ENCODE measurements at regions not wholly inside any gene's neighbourhood (a gene's known extent, or its start where the extent isn't known, plus 50 kb on each side); places are given as distances from the start of the nearest gene placed in this dataset.
"Not testable (repeated sequence)": the region's sequence is repeated elsewhere in the genome, so short reads cannot be mapped to it uniquely, and the experiment has no call there.

GRCh38 chr2:7619203-7619970 lies 702.2 kb downstream of the RNF144A start:
- H3K9me3 ChIP-seq (ENCODE audit: control insufficient read depth, insufficient read depth, low read length) = no peaks in the 10 kb centered on the region
- no peak overlapping the region for H3K9ac ChIP-seq (ENCODE audit: low read depth, low read length)
- no peaks in the 10 kb centered on the region for H3K27me3 ChIP-seq (ENCODE audit: control insufficient read depth, insufficient read depth, low read length)
- no peaks in the 10 kb centered on the region for H3K36me3 ChIP-seq (ENCODE audit: control insufficient read depth, insufficient read depth, low read length)
- H3K4me1 ChIP-seq (ENCODE audit: control insufficient read depth, insufficient read depth, low read length) = no peaks in the 10 kb centered on the region
- no peak overlapping the region for H3K4me3 ChIP-seq (ENCODE audit: low read depth, low read length)

GRCh38 chr2:7620255-7620654 lies 703.0 kb downstream of the RNF144A start:
- no peaks in the 10 kb centered on the region for H3K9me3 ChIP-seq (ENCODE audit: control insufficient read depth, insufficient read depth, low read length)
- no peaks in the 10 kb centered on the region for H3K27me3 ChIP-seq (ENCODE audit: control insufficient read depth, insufficient read depth, low read length)
- no peaks in the 10 kb centered on the region for H3K36me3 ChIP-seq (ENCODE audit: control insufficient read depth, insufficient read depth, low read length)
- no peaks in the 10 kb centered on the region for H3K4me1 ChIP-seq (ENCODE audit: control insufficient read depth, insufficient read depth, low read length)
- H3K9ac ChIP-seq (ENCODE audit: low read depth, low read length) = no peak overlapping the region
- no peak overlapping the region for H3K4me3 ChIP-seq (ENCODE audit: low read depth, low read length)

GRCh38 chr2:7621018-7621814 lies 704.0 kb downstream of the RNF144A start:
- no peak overlapping the region for H3K9ac ChIP-seq (ENCODE audit: low read depth, low read length)
- H3K27me3 ChIP-seq (ENCODE audit: control insufficient read depth, insufficient read depth, low read length) = no peaks in the 10 kb centered on the region
- H3K9me3 ChIP-seq (ENCODE audit: control insufficient read depth, insufficient read depth, low read length) = no peaks in the 10 kb centered on the region
- no peak overlapping the region for H3K4me3 ChIP-seq (ENCODE audit: low read depth, low read length)
- no peaks in the 10 kb centered on the region for H3K4me1 ChIP-seq (ENCODE audit: control insufficient read depth, insufficient read depth, low read length)
- no peaks in the 10 kb centered on the region for H3K36me3 ChIP-seq (ENCODE audit: control insufficient read depth, insufficient read depth, low read length)

GRCh38 chr2:7625392-7626138 lies 708.4 kb downstream of the RNF144A start:
- Histone ChIP-seq H3K9ac (ENCODE audit: low read depth, low read length) (no peak overlapping the region), H3K4me1 (ENCODE audit: control insufficient read depth, insufficient read depth, low read length) (no peaks in the 10 kb centered on the region), H3K4me3 (ENCODE audit: low read depth, low read length) (no peak overlapping the region), H3K27me3 (ENCODE audit: control insufficient read depth, insufficient read depth, low read length) (no peaks in the 10 kb centered on the region), H3K9me3 (ENCODE audit: control insufficient read depth, insufficient read depth, low read length) (no peaks in the 10 kb centered on the region), H3K36me3 (ENCODE audit: control insufficient read depth, insufficient read depth, low read length) (no peaks in the 10 kb centered on the region)

- no peaks in the 10 kb centered on the region for H3K27me3 ChIP-seq (ENCODE audit: control insufficient read depth, insufficient read depth, low read length)
- H3K36me3 ChIP-seq (ENCODE audit: control insufficient read depth, insufficient read depth, low read length) = no peaks in the 10 kb centered on the region
- no peaks in the 10 kb centered on the region for H3K9me3 ChIP-seq (ENCODE audit: control insufficient read depth, insufficient read depth, low read length)
- H3K4me1 ChIP-seq (ENCODE audit: control insufficient read depth, insufficient read depth, low read length) = no peaks in the 10 kb centered on the region
- no peak overlapping the region for H3K4me3 ChIP-seq (ENCODE audit: low read depth, low read length)
- no peak overlapping the region for H3K9ac ChIP-seq (ENCODE audit: low read depth, low read length)
These were observed 708.9 kb downstream of the RNF144A start for GRCh38 chr2:7626139-7626537.

GRCh38 chr2:7627583-7627982 lies 710.4 kb downstream of the RNF144A start:
- H3K36me3 ChIP-seq (ENCODE audit: control insufficient read depth, insufficient read depth, low read length) = no peaks in the 10 kb centered on the region
- no peak overlapping the region for H3K4me3 ChIP-seq (ENCODE audit: low read depth, low read length)
- H3K9ac ChIP-seq (ENCODE audit: low read depth, low read length) = no peak overlapping the region
- H3K27me3 ChIP-seq (ENCODE audit: control insufficient read depth, insufficient read depth, low read length) = no peaks in the 10 kb centered on the region
- no peaks in the 10 kb centered on the region for H3K9me3 ChIP-seq (ENCODE audit: control insufficient read depth, insufficient read depth, low read length)
- H3K4me1 ChIP-seq (ENCODE audit: control insufficient read depth, insufficient read depth, low read length) = no peaks in the 10 kb centered on the region

- Histone ChIP-seq H3K4me1 (ENCODE audit: control insufficient read depth, insufficient read depth, low read length) (no peaks in the 10 kb centered on the region), H3K27me3 (ENCODE audit: control insufficient read depth, insufficient read depth, low read length) (no peaks in the 10 kb centered on the region), H3K9me3 (ENCODE audit: control insufficient read depth, insufficient read depth, low read length) (no peaks in the 10 kb centered on the region)
These were observed 715.2 kb downstream of the RNF144A start for GRCh38 chr2:7632420-7632819.

GRCh38 chr2:7633566-7634153 lies 716.4 kb downstream of the RNF144A start:
- Histone ChIP-seq H3K36me3 (ENCODE audit: control insufficient read depth, insufficient read depth, low read length) (no peaks in the 10 kb centered on the region), H3K4me3 (ENCODE audit: low read depth, low read length) (no peak overlapping the region), H3K9ac (ENCODE audit: low read depth, low read length) (no peak overlapping the region), H3K9me3 (ENCODE audit: control insufficient read depth, insufficient read depth, low read length) (no peaks in the 10 kb centered on the region), H3K27me3 (ENCODE audit: control insufficient read depth, insufficient read depth, low read length) (no peaks in the 10 kb centered on the region), H3K4me1 (ENCODE audit: control insufficient read depth, insufficient read depth, low read length) (no peaks in the 10 kb centered on the region)

More at GRCh38 chr2:7632420-7632819, 715.2 kb downstream of the RNF144A start:
- H3K4me3 ChIP-seq (ENCODE audit: low read depth, low read length) = no peak overlapping the region
- H3K9ac ChIP-seq (ENCODE audit: low read depth, low read length) = no peak overlapping the region
- H3K36me3 ChIP-seq (ENCODE audit: control insufficient read depth, insufficient read depth, low read length) = no peaks in the 10 kb centered on the region

GRCh38 chr2:7634409-7634808 lies 717.2 kb downstream of the RNF144A start:
- Histone ChIP-seq H3K9ac (ENCODE audit: low read depth, low read length) (no peak overlapping the region), H3K4me3 (ENCODE audit: low read depth, low read length) (no peak overlapping the region), H3K4me1 (ENCODE audit: control insufficient read depth, insufficient read depth, low read length) (no peaks in the 10 kb centered on the region), H3K27me3 (ENCODE audit: control insufficient read depth, insufficient read depth, low read length) (no peaks in the 10 kb centered on the region), H3K36me3 (ENCODE audit: control insufficient read depth, insufficient read depth, low read length) (no peaks in the 10 kb centered on the region), H3K9me3 (ENCODE audit: control insufficient read depth, insufficient read depth, low read length) (no peaks in the 10 kb centered on the region)

- Histone ChIP-seq H3K27me3 (ENCODE audit: control insufficient read depth, insufficient read depth, low read length) (no peaks in the 10 kb centered on the region), H3K36me3 (ENCODE audit: control insufficient read depth, insufficient read depth, low read length) (no peaks in the 10 kb centered on the region), H3K9me3 (ENCODE audit: control insufficient read depth, insufficient read depth, low read length) (peaks cover 3% of the 10 kb centered on the region), H3K4me3 (ENCODE audit: low read depth, low read length) (no peak overlapping the region), H3K4me1 (ENCODE audit: control insufficient read depth, insufficient read depth, low read length) (no peaks in the 10 kb centered on the region), H3K9ac (ENCODE audit: low read depth, low read length) (no peak overlapping the region)
These were observed 722.3 kb downstream of the RNF144A start for GRCh38 chr2:7639476-7639875.

- not testable (repeated sequence) for H3K36me3 ChIP-seq (ENCODE audit: control insufficient read depth, insufficient read depth, low read length); H3K9ac ChIP-seq (ENCODE audit: low read depth, low read length); H3K4me3 ChIP-seq (ENCODE audit: low read depth, low read length)
These were observed 724.1 kb downstream of the RNF144A start for GRCh38 chr2:7641272-7641671.

More at GRCh38 chr2:7641272-7641671, 724.1 kb downstream of the RNF144A start:
- not testable (repeated sequence) for H3K4me1 ChIP-seq (ENCODE audit: control insufficient read depth, insufficient read depth, low read length); H3K9me3 ChIP-seq (ENCODE audit: control insufficient read depth, insufficient read depth, low read length); H3K27me3 ChIP-seq (ENCODE audit: control insufficient read depth, insufficient read depth, low read length)
